Vagina (tissue), 2 donors: ENCODE measurements at regions not wholly inside any gene's neighbourhood (a gene's known extent, or its start where the extent isn't known, plus 50 kb on each side); places are given as distances from the start of the nearest gene placed in this dataset.
A peak's percentile ranks its signal among the peaks of the same experiment; 100 is the strongest.

Source experiments
- DNase-seq, 2 donors: peaks; one replicate each; pipeline ENCODE4 v3.0.0-alpha.2; 2017; ENCODE audit errors: extremely low spot score in 2 of 2
- H3K27ac ChIP-seq: fragments of 200-600 bp; sonication (generic); one replicate; pipeline ENCODE4 v1.5.1; 2019
- H3K27me3 ChIP-seq: fragments of 200-600 bp; sonication (generic); one replicate; pipeline ENCODE4 v1.5.1; 2019
- H3K36me3 ChIP-seq, 2 donors: fragments of 200-600 bp; sonication (generic); one replicate each; pipeline ENCODE4 v1.5.1; 2017 to 2019
- H3K4me1 ChIP-seq: fragments of 200-600 bp; sonication (generic); one replicate; pipeline ENCODE4 v1.5.1; 2019
- H3K4me3 ChIP-seq, 2 donors: fragments of 200-600 bp; sonication (generic); 1 replicate in 1 of 2; 2 replicates in 1 of 2; pipeline ENCODE4 v1.5.1; 2016 to 2019
- H3K9me3 ChIP-seq: fragments of 200-600 bp; sonication (generic); one replicate; pipeline ENCODE4 v1.5.1; 2019
- CTCF ChIP-seq, 3 experiments: fragments of 450-650 bp in 2 of 3; fragments of 200-600 bp in 1 of 3; sonication (generic) in 1 of 3; IDR thresholded peaks; one replicate each; pipeline ENCODE4 v1.5.1; 2017 to 2019; ENCODE audit warnings: antibody characterized with exemption in 3 of 3, mild to moderate bottlenecking in 2 of 3, moderate library complexity in 2 of 3
- POLR2A ChIP-seq, 2 donors: fragments of 450-650 bp; IDR thresholded peaks; one replicate each; pipeline ENCODE4 v1.6.1; 2017; ENCODE audit warnings: antibody characterized with exemption in 2 of 2, mild to moderate bottlenecking in 2 of 2, moderate library complexity in 2 of 2
- POLR2AphosphoS5 ChIP-seq, 2 donors: sonication (generic); formaldehyde crosslinking; IDR thresholded peaks; one replicate each; pipeline ENCODE4 v1.9.0; 2017; ENCODE audit warnings: antibody characterized with exemption in 2 of 2, mild to moderate bottlenecking in 2 of 2, low read depth in 1 of 2; ENCODE audit not compliant: insufficient read depth in 1 of 2
- intact Hi-C: fragments of 100-400 bp; cut with DNase I; formaldehyde crosslinking; loops from one replicate; pipeline ENCODE4 v1.15.1; 2023

GRCh38 chr10:110409926-110410325 lies 87.8 kb upstream of the DUSP5 start:
- Histone ChIP-seq H3K27me3 (no peaks in the 10 kb centered on the region), H3K4me3 (no peak overlapping the region), H3K9me3 (no peaks in the 10 kb centered on the region), H3K36me3 (no peaks in the 10 kb centered on the region), H3K4me1 (peaks cover 16% of the 10 kb centered on the region), H3K27ac (no peak overlapping the region)
- no peak for DNase-seq
- no peak for TF ChIP-seq POLR2AphosphoS5 (IDR thresholded peaks at IDR 0.05; ENCODE audit: insufficient read depth in 1 of 2, low read depth in 1 of 2)
- TF ChIP-seq POLR2A (IDR thresholded peaks at IDR 0.05): no peak
- TF ChIP-seq CTCF (IDR thresholded peaks at IDR 0.05): no peak
- intact Hi-C loops: no loop called here

GRCh38 chr10:110410329-110411046 lies 87.2 kb upstream of the DUSP5 start:
- intact Hi-C loops: no loop called here
- Histone ChIP-seq H3K27me3 (no peaks in the 10 kb centered on the region), H3K27ac (no peak overlapping the region), H3K4me1 (peaks cover 16% of the 10 kb centered on the region), H3K36me3 (no peaks in the 10 kb centered on the region), H3K9me3 (no peaks in the 10 kb centered on the region), H3K4me3 (no peak overlapping the region)
- peak in 1 of 2 donors; percentile 23 for TF ChIP-seq POLR2AphosphoS5 (IDR thresholded peaks at IDR 0.05; ENCODE audit: insufficient read depth in 1 of 2, low read depth in 1 of 2)
- no peak for TF ChIP-seq CTCF (IDR thresholded peaks at IDR 0.05)
- TF ChIP-seq POLR2A (IDR thresholded peaks at IDR 0.05): no peak
- no peak for DNase-seq

GRCh38 chr10:110411047-110411410 lies 86.7 kb upstream of the DUSP5 start:
- Histone ChIP-seq H3K4me1 (peaks cover 16% of the 10 kb centered on the region), H3K27me3 (no peaks in the 10 kb centered on the region), H3K27ac (no peak overlapping the region), H3K9me3 (no peaks in the 10 kb centered on the region), H3K36me3 (no peaks in the 10 kb centered on the region), H3K4me3 (no peak overlapping the region)
- intact Hi-C loops: no loop called here
- DNase-seq: no peak
- TF ChIP-seq CTCF (IDR thresholded peaks at IDR 0.05): no peak
- TF ChIP-seq POLR2A (IDR thresholded peaks at IDR 0.05): no peak
- no peak for TF ChIP-seq POLR2AphosphoS5 (IDR thresholded peaks at IDR 0.05; ENCODE audit: insufficient read depth in 1 of 2, low read depth in 1 of 2)

GRCh38 chr10:110413049-110413783 lies 84.5 kb upstream of the DUSP5 start:
- TF ChIP-seq POLR2AphosphoS5 (IDR thresholded peaks at IDR 0.05; ENCODE audit: insufficient read depth in 1 of 2, low read depth in 1 of 2): no peak
- TF ChIP-seq POLR2A (IDR thresholded peaks at IDR 0.05): no peak
- no peak for TF ChIP-seq CTCF (IDR thresholded peaks at IDR 0.05)
- H3K4me3 ChIP-seq: no peak overlapping the region
- intact Hi-C loops: no loop called here
- H3K27me3 ChIP-seq: no peaks in the 10 kb centered on the region
- no peak for DNase-seq
- no peaks in the 10 kb centered on the region for H3K36me3 ChIP-seq
- no peak overlapping the region for H3K27ac ChIP-seq
- H3K4me1 ChIP-seq: peaks cover 27% of the 10 kb centered on the region
- no peaks in the 10 kb centered on the region for H3K9me3 ChIP-seq
